CD4-positive, alpha-beta T cell (primary cell): ENCODE measurements at regions not wholly inside any gene's neighbourhood (a gene's known extent, or its start where the extent isn't known, plus 50 kb on each side); places are given as distances from the start of the nearest gene placed in this dataset.

Experiments
- ATAC-seq: fragments of 200-7000 bp; cut with Tn5 transposase; one replicate; pipeline ENCODE4 v1.10.0; 2022; ENCODE audit warnings: mild to moderate bottlenecking; ENCODE audit not compliant: poor library complexity
- CTCF ChIA-PET: fragments of 350-600 bp; sonication (Branson Sonifier 250); formaldehyde crosslinking; loops from one replicate; lab custom pipeline; 2021; ENCODE audit warnings: antibody characterized with exemption, inconsistent platforms; lab: Charles Lee
- POLR2A ChIA-PET: fragments of 350-600 bp; sonication (Branson Sonifier 250); formaldehyde crosslinking; loops from one replicate; lab custom pipeline; 2021; ENCODE audit warnings: antibody characterized with exemption, inconsistent platforms; lab: Charles Lee
- DNase-seq, 14 experiments: peaks; one replicate each; pipeline ENCODE4 v3.0.0-alpha.2; 2013 to 2020; ENCODE audit warnings: mixed read lengths in 2 of 14
- H3K27ac ChIP-seq, 2 donors: one replicate each; pipeline versions ENCODE4 v1.5.1 to v1.7.0; 2013; ENCODE audit warnings: low read length in 2 of 2, low read depth in 1 of 2, mild to moderate bottlenecking in 1 of 2
- H3K27me3 ChIP-seq, 2 experiments: 1 replicate in 1 of 2; 2 replicates in 1 of 2; pipeline versions ENCODE4 v1.6.1 to v1.7.0; 2013; ENCODE audit warnings: low read length in 2 of 2, control low read depth in 1 of 2, mild to moderate bottlenecking in 1 of 2, moderate library complexity in 1 of 2; ENCODE audit not compliant: insufficient read depth in 2 of 2, control insufficient read depth in 1 of 2
- H3K36me3 ChIP-seq: one replicate; pipeline ENCODE4 v1.6.1; 2013; ENCODE audit warnings: low read length, control low read depth; ENCODE audit not compliant: insufficient read depth
- H3K4me1 ChIP-seq: one replicate; pipeline ENCODE4 v1.6.1; 2013; ENCODE audit warnings: low read length, control low read depth; ENCODE audit not compliant: insufficient read depth
- H3K4me3 ChIP-seq: one replicate; pipeline ENCODE4 v1.5.1; 2013; ENCODE audit warnings: mild to moderate bottlenecking, low read length, moderate library complexity
- H3K9me3 ChIP-seq, 2 experiments: 1 replicate in 1 of 2; 2 replicates in 1 of 2; pipeline versions ENCODE4 v1.6.1 to v1.7.0; 2013; ENCODE audit warnings: low read length in 2 of 2, mild to moderate bottlenecking in 2 of 2, control low read depth in 1 of 2, moderate library complexity in 1 of 2; ENCODE audit not compliant: control insufficient read depth in 1 of 2, insufficient read depth in 1 of 2
- H3K27ac Mint-ChIP-seq: one replicate; pipeline ENCODE4 v1.8.0; 2020; ENCODE audit warnings: mixed read lengths
- H3K27me3 Mint-ChIP-seq: one replicate; pipeline ENCODE4 v1.8.0; 2021; ENCODE audit warnings: mixed read lengths
- H3K36me3 Mint-ChIP-seq: one replicate; pipeline ENCODE4 v1.8.0; 2021; ENCODE audit warnings: low read depth, mixed read lengths
- H3K4me1 Mint-ChIP-seq: one replicate; pipeline ENCODE4 v1.8.0; 2021; ENCODE audit warnings: low read depth, mixed read lengths
- H3K4me3 Mint-ChIP-seq: one replicate; pipeline ENCODE4 v1.8.0; 2020; ENCODE audit warnings: mild to moderate bottlenecking, mixed read lengths
- H3K9me3 Mint-ChIP-seq: one replicate; pipeline ENCODE4 v1.8.0; 2020; ENCODE audit warnings: mixed read lengths
- intact Hi-C, 2 experiments: fragments of 100-400 bp; cut with DNase I in 1 of 2; cut with micrococcal nuclease in 1 of 2; formaldehyde crosslinking; loops; one replicate each; pipeline versions ENCODE4 v1.15.1 to v1.9.0; 2023 to 2025; cut with DNase I, micrococcal nuclease
- TF ChIP-seq, protein P1 (sequence below): fragments of 200-600 bp; IDR thresholded peaks from one replicate; pipeline ENCODE4 v1.8.0; 2022; ENCODE audit warnings: antibody characterized with exemption, mild to moderate bottlenecking

DNA sequence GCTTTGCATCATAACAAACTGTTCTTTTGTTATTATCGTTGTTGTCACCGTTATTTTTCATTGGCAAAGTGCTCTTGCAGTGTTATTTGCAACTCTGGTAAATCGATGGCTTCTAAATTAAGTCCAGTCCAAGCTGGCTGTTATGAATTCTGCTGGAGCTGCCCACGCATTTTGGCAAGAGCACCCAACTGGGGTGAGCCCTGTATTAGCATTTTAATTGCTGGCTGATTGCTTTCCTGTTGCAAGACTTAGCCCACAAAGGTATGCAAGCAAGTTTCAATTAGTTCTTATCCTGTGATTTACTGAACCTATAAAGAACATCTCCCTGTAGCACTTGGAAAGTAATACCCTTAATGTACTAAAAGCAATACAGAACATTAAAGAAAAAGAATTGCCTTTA lies 226.8 kb downstream of the ACTR3B start:
- intact Hi-C loops = no loop called here
- Mint-ChIP-seq H3K36me3 (no peaks in the 10 kb centered on the region), H3K9me3 (no peaks in the 10 kb centered on the region), H3K27me3 (peaks cover 9% of the 10 kb centered on the region), H3K27ac (no peak overlapping the region), H3K4me3 (no peak overlapping the region), H3K4me1 (no peaks in the 10 kb centered on the region)
- H3K27ac ChIP-seq = no peak overlapping the region
- DNase-seq = no peak
- H3K4me3 ChIP-seq = no peak overlapping the region
- no peaks in the 10 kb centered on the region for H3K9me3 ChIP-seq
- TF ChIP-seq, protein P1, sequence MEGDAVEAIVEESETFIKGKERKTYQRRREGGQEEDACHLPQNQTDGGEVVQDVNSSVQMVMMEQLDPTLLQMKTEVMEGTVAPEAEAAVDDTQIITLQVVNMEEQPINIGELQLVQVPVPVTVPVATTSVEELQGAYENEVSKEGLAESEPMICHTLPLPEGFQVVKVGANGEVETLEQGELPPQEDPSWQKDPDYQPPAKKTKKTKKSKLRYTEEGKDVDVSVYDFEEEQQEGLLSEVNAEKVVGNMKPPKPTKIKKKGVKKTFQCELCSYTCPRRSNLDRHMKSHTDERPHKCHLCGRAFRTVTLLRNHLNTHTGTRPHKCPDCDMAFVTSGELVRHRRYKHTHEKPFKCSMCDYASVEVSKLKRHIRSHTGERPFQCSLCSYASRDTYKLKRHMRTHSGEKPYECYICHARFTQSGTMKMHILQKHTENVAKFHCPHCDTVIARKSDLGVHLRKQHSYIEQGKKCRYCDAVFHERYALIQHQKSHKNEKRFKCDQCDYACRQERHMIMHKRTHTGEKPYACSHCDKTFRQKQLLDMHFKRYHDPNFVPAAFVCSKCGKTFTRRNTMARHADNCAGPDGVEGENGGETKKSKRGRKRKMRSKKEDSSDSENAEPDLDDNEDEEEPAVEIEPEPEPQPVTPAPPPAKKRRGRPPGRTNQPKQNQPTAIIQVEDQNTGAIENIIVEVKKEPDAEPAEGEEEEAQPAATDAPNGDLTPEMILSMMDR = no peak
- CTCF ChIA-PET = no interaction called here
- no peaks in the 10 kb centered on the region for H3K36me3 ChIP-seq
- ATAC-seq = no peak
- POLR2A ChIA-PET = no interaction called here
- no peaks in the 10 kb centered on the region for H3K4me1 ChIP-seq
- H3K27me3 ChIP-seq = peaks cover 0 to 3% of the 10 kb centered on the region in 2 experiments

DNA sequence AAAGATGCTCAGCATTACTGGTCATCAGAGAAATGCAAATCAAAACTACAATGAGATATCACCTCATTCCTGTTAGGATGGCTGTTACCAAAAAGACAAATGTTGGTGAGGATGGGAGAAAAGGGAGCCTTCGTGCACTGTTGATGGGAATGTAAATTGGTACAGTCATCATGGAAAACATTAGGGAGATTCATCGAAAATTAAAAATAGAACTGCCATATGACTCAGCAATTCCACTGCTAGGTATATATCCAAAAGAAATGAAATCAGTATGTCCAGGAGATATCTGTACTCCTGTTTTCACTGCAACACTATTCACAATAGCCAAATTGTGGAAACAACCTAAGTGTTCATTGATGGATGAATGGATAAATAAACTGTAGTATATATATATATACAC lies 228.1 kb downstream of the ACTR3B start:
- H3K27me3 Mint-ChIP-seq = no peaks in the 10 kb centered on the region
- no peak overlapping the region for H3K4me3 ChIP-seq
- H3K27ac Mint-ChIP-seq = no peak overlapping the region
- no peak overlapping the region for H3K4me3 Mint-ChIP-seq
- TF ChIP-seq, protein P1 = no peak
- no peaks in the 10 kb centered on the region for H3K36me3 Mint-ChIP-seq
- ChIA-PET CTCF (no interaction called here), POLR2A (no interaction called here)
- intact Hi-C loops = no loop called here
- no peaks in the 10 kb centered on the region for H3K36me3 ChIP-seq
- H3K4me1 ChIP-seq = no peaks in the 10 kb centered on the region
- peaks cover 0 to 3% of the 10 kb centered on the region in 2 experiments for H3K27me3 ChIP-seq
- no peaks in the 10 kb centered on the region for H3K9me3 ChIP-seq
- no peaks in the 10 kb centered on the region for H3K9me3 Mint-ChIP-seq
- ATAC-seq (no peak), DNase-seq (no peak)
- H3K27ac ChIP-seq = no peak overlapping the region
- H3K4me1 Mint-ChIP-seq = no peaks in the 10 kb centered on the region

DNA sequence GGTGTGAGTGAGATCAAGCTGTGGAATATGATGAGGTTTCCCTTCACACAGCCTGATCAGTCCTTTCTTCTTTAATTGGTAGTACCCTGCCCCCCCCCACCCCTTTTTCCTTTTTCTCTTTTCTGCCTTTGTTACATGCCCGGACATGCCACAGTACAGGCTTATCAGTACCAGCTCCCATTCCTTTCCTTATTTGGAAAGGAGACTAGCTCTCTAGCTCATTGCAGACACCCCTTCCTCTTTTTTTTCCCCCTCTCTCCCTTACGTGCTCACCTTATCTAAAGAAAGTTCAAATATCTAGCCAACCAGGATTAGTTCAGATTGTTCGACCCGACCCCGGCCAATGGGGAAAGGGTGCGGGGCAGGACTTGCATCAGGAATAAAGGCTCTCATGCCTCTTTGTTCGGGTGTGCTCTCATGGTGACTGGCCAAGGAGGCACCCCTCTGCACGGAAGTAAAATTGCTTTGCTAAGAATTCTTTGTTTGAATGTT lies 230.4 kb downstream of the ACTR3B start:
- Mint-ChIP-seq H3K36me3 (no peaks in the 10 kb centered on the region), H3K27me3 (no peaks in the 10 kb centered on the region), H3K27ac (no peak overlapping the region), H3K4me3 (no peak overlapping the region), H3K4me1 (no peaks in the 10 kb centered on the region), H3K9me3 (no peaks in the 10 kb centered on the region)
- ATAC-seq (no peak), DNase-seq (no peak)
- Histone ChIP-seq H3K9me3 (no peaks in the 10 kb centered on the region), H3K36me3 (no peaks in the 10 kb centered on the region), H3K27me3 (peaks cover 0 to 3% of the 10 kb centered on the region in 2 experiments), H3K4me3 (no peak overlapping the region), H3K27ac (no peak overlapping the region), H3K4me1 (no peaks in the 10 kb centered on the region)
- intact Hi-C loops = no loop called here
- CTCF ChIA-PET = no interaction called here
- POLR2A ChIA-PET = no interaction called here
- TF ChIP-seq, protein P1 = no peak
